GM23338 (cell line): ENCODE measurements at regions not wholly inside any gene's neighbourhood (a gene's known extent, or its start where the extent isn't known, plus 50 kb on each side); places are given as distances from the start of the nearest gene placed in this dataset.

Experiments
- ATAC-seq: fragments of 200-7000 bp; cut with Tn5 transposase; 3 replicates; pipeline ENCODE4 v1.9.1; 2020
- DNase-seq: peaks from one replicate; pipeline ENCODE4 v3.0.0-alpha.2; 2015; ENCODE audit warnings: low spot score
- H2AFZ ChIP-seq: fragments of 200-600 bp; sonication (generic); 2 replicates; pipeline ENCODE4 v1.8.0; 2016; ENCODE audit warnings: antibody characterized with exemption, mild to moderate bottlenecking, moderate library complexity
- H3F3A ChIP-seq: fragments of 200-600 bp; sonication (generic); replicated peaks from 2 replicates; pipeline ENCODE4 v1.8.0; 2017; ENCODE audit warnings: antibody characterized with exemption, mixed run types, low read depth
- H3K27ac ChIP-seq: fragments of 200-600 bp; sonication (generic); 2 replicates; pipeline ENCODE4 v1.6.1; 2016; ENCODE audit warnings: low read depth
- H3K27me3 ChIP-seq: fragments of 200-600 bp; sonication (generic); 2 replicates; pipeline ENCODE4 v1.8.0; 2016; ENCODE audit warnings: mild to moderate bottlenecking, mixed run types, moderate library complexity; ENCODE audit not compliant: insufficient read depth
- H3K36me3 ChIP-seq: fragments of 200-600 bp; sonication (generic); 2 replicates; pipeline ENCODE4 v1.8.0; 2016; ENCODE audit warnings: mild to moderate bottlenecking; ENCODE audit not compliant: insufficient read depth
- H3K4me1 ChIP-seq: fragments of 200-600 bp; sonication (generic); 2 replicates; pipeline ENCODE4 v1.8.0; 2016; ENCODE audit warnings: mild to moderate bottlenecking, moderate library complexity; ENCODE audit not compliant: insufficient read depth
- H3K4me2 ChIP-seq: fragments of 200-600 bp; sonication (generic); 2 replicates; pipeline ENCODE4 v1.7.1; 2017; ENCODE audit warnings: mixed run types
- H3K4me3 ChIP-seq: fragments of 200-600 bp; sonication (generic); 2 replicates; pipeline ENCODE4 v1.6.1; 2016; ENCODE audit warnings: mixed run types
- H3K79me2 ChIP-seq: fragments of 200-600 bp; sonication (generic); replicated peaks from 2 replicates; pipeline ENCODE4 v1.8.0; 2017; ENCODE audit warnings: mild to moderate bottlenecking; ENCODE audit not compliant: insufficient read depth
- H3K9me2 ChIP-seq: fragments of 200-600 bp; sonication (generic); 2 replicates; pipeline ENCODE4 v1.8.0; 2017; ENCODE audit not compliant: insufficient read depth
- H4K20me1 ChIP-seq: fragments of 200-600 bp; sonication (generic); replicated peaks from 2 replicates; pipeline ENCODE4 v1.8.0; 2017; ENCODE audit warnings: mild to moderate bottlenecking; ENCODE audit not compliant: insufficient read depth
- H3K27ac Mint-ChIP-seq: 2 replicates; pipeline ENCODE4 v1.8.0; 2020; ENCODE audit warnings: inconsistent platforms, mild to moderate bottlenecking, moderate library complexity, mixed read lengths
- H3K27me3 Mint-ChIP-seq: 3 replicates; pipeline ENCODE4 v1.8.0; 2022; ENCODE audit warnings: low read depth, mild to moderate bottlenecking, moderate library complexity, mixed read lengths, inconsistent platforms; ENCODE audit not compliant: insufficient read depth, poor library complexity
- H3K36me3 Mint-ChIP-seq: 3 replicates; pipeline ENCODE4 v1.8.0; 2021; ENCODE audit warnings: low read depth, mild to moderate bottlenecking, inconsistent platforms, moderate library complexity, mixed read lengths
- H3K4me1 Mint-ChIP-seq: 3 replicates; pipeline ENCODE4 v1.8.0; 2020; ENCODE audit warnings: mild to moderate bottlenecking, inconsistent platforms, mixed read lengths
- H3K4me3 Mint-ChIP-seq: 3 replicates; pipeline ENCODE4 v1.8.0; 2021; ENCODE audit warnings: moderate library complexity, mild to moderate bottlenecking, inconsistent platforms, mixed read lengths
- H3K9me3 Mint-ChIP-seq: 3 replicates; pipeline ENCODE4 v1.8.0; 2020; ENCODE audit warnings: moderate library complexity, mild to moderate bottlenecking, inconsistent platforms, mixed read lengths
- CREB1 ChIP-seq: fragments of 250-450 bp; sonication (Bioruptor Pico); IDR thresholded peaks from 2 replicates; pipeline ENCODE4 v1.5.0; 2020; ENCODE audit warnings: low read depth, mild to moderate bottlenecking, moderate library complexity
- CTCF ChIP-seq, 2 experiments: fragments of 200-600 bp in 1 of 2; sonication (generic) in 1 of 2; conservative IDR thresholded peaks; 2 replicates each; pipeline versions ENCODE4 v1.5.1 to v1.6.1; 2016 to 2017; ENCODE audit warnings: antibody characterized with exemption in 2 of 2, low read depth in 2 of 2, mild to moderate bottlenecking in 2 of 2, moderate library complexity in 1 of 2
- ETS1 ChIP-seq: IDR thresholded peaks from 2 replicates; pipeline ENCODE4 v1.6.1; 2016; ENCODE audit warnings: antibody characterized with exemption
- EZH2 ChIP-seq: fragments of 200-600 bp; sonication (generic); IDR thresholded peaks from one replicate; pipeline ENCODE4 v1.8.0; 2017; ENCODE audit warnings: antibody characterized with exemption, mild to moderate bottlenecking, low read depth; ENCODE audit not compliant: unreplicated experiment
- EZH2phosphoT487 ChIP-seq: fragments of 200-600 bp; sonication (generic); IDR thresholded peaks from one replicate; pipeline ENCODE4 v1.8.1; 2018; ENCODE audit warnings: antibody characterized with exemption; ENCODE audit not compliant: unreplicated experiment
- JUNB ChIP-seq: IDR thresholded peaks from one replicate; pipeline ENCODE4 v1.6.1; 2016; ENCODE audit warnings: antibody characterized with exemption; ENCODE audit not compliant: unreplicated experiment
- NANOG ChIP-seq: IDR thresholded peaks from 2 replicates; pipeline ENCODE4 v1.6.1; 2016; ENCODE audit warnings: antibody characterized with exemption, borderline replicate concordance
- POLR2AphosphoS5 ChIP-seq: IDR thresholded peaks from 2 replicates; pipeline ENCODE4 v1.6.1; 2016; ENCODE audit warnings: antibody characterized with exemption, low read depth
- REST ChIP-seq: IDR thresholded peaks from one replicate; pipeline ENCODE4 v1.6.1; 2018; ENCODE audit warnings: antibody characterized with exemption; ENCODE audit not compliant: unreplicated experiment
- STAT1 ChIP-seq: IDR thresholded peaks from one replicate; pipeline ENCODE4 v1.6.1; 2016; ENCODE audit warnings: antibody characterized with exemption; ENCODE audit not compliant: unreplicated experiment
- ZNF114 ChIP-seq: fragments of 250-450 bp; sonication (Bioruptor Pico); IDR thresholded peaks from 2 replicates; pipeline ENCODE4 v1.5.0; 2020; ENCODE audit warnings: mild to moderate bottlenecking, moderate library complexity
- ZNF331 ChIP-seq: fragments of 250-450 bp; sonication (Bioruptor Pico); IDR thresholded peaks from 2 replicates; pipeline ENCODE4 v1.5.0; 2020; ENCODE audit warnings: low read depth, mild to moderate bottlenecking, moderate library complexity

- TF ChIP-seq ETS1: no peak
- TF ChIP-seq JUNB: no peak
- TF ChIP-seq REST: no peak
These were observed 715.5 kb downstream of the NCAM2 start (continued) for GRCh38 chr21:21713651-21714180.

- no peaks in the 10 kb centered on the region for H3K9me2 ChIP-seq
- H3K4me3 ChIP-seq: no peak overlapping the region
- no peaks in the 10 kb centered on the region for H3K27me3 ChIP-seq
- H3K4me2 ChIP-seq: no peak overlapping the region
- peaks cover 19% of the 10 kb centered on the region for H3K4me1 Mint-ChIP-seq
- H3K4me1 ChIP-seq: peaks cover 18% of the 10 kb centered on the region
- no peak overlapping the region for H3K27ac Mint-ChIP-seq
- no peaks in the 10 kb centered on the region for H3K79me2 ChIP-seq
- no peaks in the 10 kb centered on the region for H3K27me3 Mint-ChIP-seq
- H3K4me3 Mint-ChIP-seq: no peak overlapping the region
- ATAC-seq (no peak), DNase-seq (no peak)
- H3K36me3 Mint-ChIP-seq: no peaks in the 10 kb centered on the region
- H3K9me3 Mint-ChIP-seq: no peaks in the 10 kb centered on the region
- no peaks in the 10 kb centered on the region for H3K36me3 ChIP-seq
- no peaks in the 10 kb centered on the region for H4K20me1 ChIP-seq
- no peaks in the 10 kb centered on the region for H3F3A ChIP-seq
- H2AFZ ChIP-seq: no peak overlapping the region
- no peak overlapping the region for H3K27ac ChIP-seq
- no peak for TF ChIP-seq CTCF (conservative IDR thresholded peaks at IDR 0.05; ENCODE audit: low read depth in 2 of 2)
- no peak for TF ChIP-seq ZNF331 (CRISPR knock-in tag)
- TF ChIP-seq EZH2phosphoT487: no peak
- no peak for TF ChIP-seq ETS1
- TF ChIP-seq ZNF114: no peak
- no peak for TF ChIP-seq POLR2AphosphoS5
- no peak for TF ChIP-seq JUNB
- TF ChIP-seq NANOG: no peak
- TF ChIP-seq EZH2: no peak
- no peak for TF ChIP-seq STAT1
- no peak for TF ChIP-seq REST
- TF ChIP-seq CREB1: no peak
These were observed 716.2 kb downstream of the NCAM2 start for GRCh38 chr21:21714426-21714825.
